ENCODE measurements at regions not wholly inside any gene's neighbourhood (a gene's known extent, or its start where the extent isn't known, plus 50 kb on each side); places are given as distances from the start of the nearest gene placed in this dataset.

- BruUV-seq (replicated peaks): no TSS peak
Measured at GRCh38 chr5:3175416-3175815, 420.2 kb upstream of the IRX1 start.

More at GRCh38 chr5:3175416-3175815, 420.2 kb upstream of the IRX1 start:
- DNase-seq (ENCODE audit: extremely low read depth in 1 of 4, low spot score in 3 of 4) (no peak), FAIRE-seq (no peak), ATAC-seq (no peak)
- no peaks in the 10 kb centered on the region for H3K4me1 ChIP-seq (replicated peaks in 1 of 2; ENCODE audit: control insufficient read depth in 2 of 2, insufficient read depth in 2 of 2, low read length in 2 of 2)
- in situ Hi-C loops (cut with MboI) (no loop called here), intact Hi-C loops (cut with micrococcal nuclease) (no loop called here)
- TF ChIP-seq MTA2 (IDR thresholded peaks at IDR 0.05; ENCODE audit: low read depth) (no peak), ZNF639 (CRISPR knock-in tag; conservative IDR thresholded peaks at IDR 0.05 in 1 of 2, IDR thresholded peaks at IDR 0.05 in 1 of 2) (no peak), FOXO4 (CRISPR knock-in tag; IDR thresholded peaks at IDR 0.05) (no peak), ATF1 (CRISPR knock-in tag; IDR thresholded peaks at IDR 0.05) (no peak), ATF1 (tag; IDR thresholded peaks at IDR 0.05) (no peak), DNMT1 (IDR thresholded peaks at IDR 0.05) (no peak), PHF20 (IDR thresholded peaks at IDR 0.05; ENCODE audit: partially characterized antibody) (no peak), ASH1L (IDR thresholded peaks at IDR 0.05; ENCODE audit: borderline replicate concordance, low read depth, partially characterized antibody) (no peak), ARHGAP35 (IDR thresholded peaks at IDR 0.05; ENCODE audit: partially characterized antibody) (no peak), CBFA2T3 (IDR thresholded peaks at IDR 0.05) (no peak)
- 0% methylated on average over 7 of the region's 7 CpGs for WGBS (ENCODE audit: insufficient coverage, low coverage, missing lambda C conversion rate)
- no peak overlapping the region for H2AFZ ChIP-seq (ENCODE audit: low read depth, low read length)
- H3K27me3 ChIP-seq (ENCODE audit: control insufficient read depth in 2 of 2, insufficient read depth in 2 of 2, low read length in 2 of 2): peaks cover 6 to 17% of the 10 kb centered on the region in 2 experiments; a peak in 3 of 5 replicates
- H3K4me2 ChIP-seq (ENCODE audit: insufficient read depth, low read length): no peak overlapping the region
- H3K4me3 ChIP-seq: no peak overlapping the region
- ChIA-PET CTCF (ENCODE audit: low intra/inter-chr PET ratio) (no interaction called here), POLR2A (no interaction called here)
- H3K36me3 ChIP-seq (ENCODE audit: control insufficient read depth, insufficient read depth, low read length): no peaks in the 10 kb centered on the region
- no peak overlapping the region for H3K27ac ChIP-seq (ENCODE audit: extremely low read depth, low read depth, low read length)
- no peak overlapping the region for H3K9ac ChIP-seq (ENCODE audit: insufficient read depth in 1 of 2, low read depth in 2 of 2, low read length in 2 of 2)
- H4K20me1 ChIP-seq (replicated peaks; ENCODE audit: control insufficient read depth, insufficient read depth, low read length): no peaks in the 10 kb centered on the region
- H3K9me1 ChIP-seq (ENCODE audit: control insufficient read depth, insufficient read depth, low read length): no peaks in the 10 kb centered on the region
- no peaks in the 10 kb centered on the region for H3K79me2 ChIP-seq (ENCODE audit: control insufficient read depth, insufficient read depth, low read length)
- no peaks in the 10 kb centered on the region for H3K9me3 ChIP-seq (replicated peaks; ENCODE audit: control insufficient read depth, insufficient read depth, low read depth, low read length)
